ENCODE measurements at regions not wholly inside any gene's neighbourhood (a gene's known extent, or its start where the extent isn't known, plus 50 kb on each side); places are given as distances from the start of the nearest gene placed in this dataset.

DNA sequence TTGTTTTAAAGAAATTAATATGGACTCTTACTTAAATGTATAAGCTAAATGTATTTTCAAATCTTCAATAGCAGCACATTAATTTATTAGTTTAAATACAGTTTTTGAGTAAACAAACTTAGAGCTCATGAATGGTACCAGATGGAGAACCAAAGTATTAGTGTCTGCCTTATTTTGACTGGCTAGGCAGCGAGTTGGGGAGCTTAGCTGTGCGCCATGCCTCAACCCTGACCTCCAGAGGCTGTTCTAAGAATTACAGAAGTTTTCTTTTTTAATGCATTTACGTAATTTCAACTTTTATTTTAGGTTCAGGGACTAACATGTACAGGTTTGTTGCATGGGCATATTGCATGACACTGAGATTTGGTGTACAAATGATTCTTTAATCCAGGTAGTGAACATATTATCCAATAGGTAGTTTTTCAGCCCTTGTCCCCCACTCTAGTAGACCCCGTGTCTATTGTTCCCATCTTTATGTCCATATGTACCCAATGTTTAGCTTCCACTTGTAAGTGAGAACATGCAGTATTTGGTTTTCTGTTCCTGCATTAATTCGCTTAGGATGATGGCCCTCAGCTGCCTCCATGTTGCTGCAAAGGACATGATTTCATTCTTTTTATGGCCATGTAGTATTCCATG lies 166.8 kb downstream of the IQUB start:
- Mint-ChIP-seq H3K4me3 (peak overlapping the region; percentile 44), H3K9me3 (peaks cover 3% of the 10 kb centered on the region)
- DNase-seq (ENCODE audit: extremely low spot score, unreplicated experiment): no peak

DNA sequence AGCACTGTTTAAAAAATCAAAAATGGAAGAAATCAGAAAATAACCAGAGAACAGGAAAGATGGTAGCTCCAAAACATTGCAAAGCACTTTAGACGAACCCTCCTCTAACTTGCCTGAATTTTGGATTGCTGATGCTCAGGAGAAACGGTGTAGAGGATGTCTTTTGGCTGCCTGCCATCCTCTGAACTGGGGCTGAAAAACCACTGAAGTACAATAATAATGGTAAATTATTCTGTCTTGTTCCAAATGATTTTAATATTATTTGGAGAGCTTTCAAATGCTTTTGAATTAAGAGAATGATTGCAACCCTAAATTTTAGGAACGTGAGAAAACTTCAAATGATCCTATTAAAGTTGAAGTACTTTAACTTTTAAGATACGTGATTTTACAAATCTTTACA lies 167.3 kb upstream of the SLC13A1 start:
- no peak overlapping the region for H3K4me3 Mint-ChIP-seq

More for the DNA sequence above, 166.8 kb downstream of the IQUB start:
- TF ChIP-seq, protein P1, sequence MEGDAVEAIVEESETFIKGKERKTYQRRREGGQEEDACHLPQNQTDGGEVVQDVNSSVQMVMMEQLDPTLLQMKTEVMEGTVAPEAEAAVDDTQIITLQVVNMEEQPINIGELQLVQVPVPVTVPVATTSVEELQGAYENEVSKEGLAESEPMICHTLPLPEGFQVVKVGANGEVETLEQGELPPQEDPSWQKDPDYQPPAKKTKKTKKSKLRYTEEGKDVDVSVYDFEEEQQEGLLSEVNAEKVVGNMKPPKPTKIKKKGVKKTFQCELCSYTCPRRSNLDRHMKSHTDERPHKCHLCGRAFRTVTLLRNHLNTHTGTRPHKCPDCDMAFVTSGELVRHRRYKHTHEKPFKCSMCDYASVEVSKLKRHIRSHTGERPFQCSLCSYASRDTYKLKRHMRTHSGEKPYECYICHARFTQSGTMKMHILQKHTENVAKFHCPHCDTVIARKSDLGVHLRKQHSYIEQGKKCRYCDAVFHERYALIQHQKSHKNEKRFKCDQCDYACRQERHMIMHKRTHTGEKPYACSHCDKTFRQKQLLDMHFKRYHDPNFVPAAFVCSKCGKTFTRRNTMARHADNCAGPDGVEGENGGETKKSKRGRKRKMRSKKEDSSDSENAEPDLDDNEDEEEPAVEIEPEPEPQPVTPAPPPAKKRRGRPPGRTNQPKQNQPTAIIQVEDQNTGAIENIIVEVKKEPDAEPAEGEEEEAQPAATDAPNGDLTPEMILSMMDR (conservative IDR thresholded peaks at IDR 0.05): peak; percentile 84
- peaks cover 13% of the 10 kb centered on the region for H3K27me3 Mint-ChIP-seq
- H3K36me3 Mint-ChIP-seq: no peaks in the 10 kb centered on the region
- H3K27ac Mint-ChIP-seq: no peak overlapping the region
- H3K4me1 Mint-ChIP-seq (ENCODE audit: unreplicated experiment): peaks cover 3% of the 10 kb centered on the region

GRCh38 chr7:123366626-123367025 lies 166.9 kb upstream of the SLC13A1 start:
- no peak overlapping the region for H3K27ac Mint-ChIP-seq
- TF ChIP-seq, protein P1 (conservative IDR thresholded peaks at IDR 0.05): no peak
- H3K4me1 Mint-ChIP-seq (ENCODE audit: unreplicated experiment): no peaks in the 10 kb centered on the region
- no peak for DNase-seq (ENCODE audit: extremely low spot score, unreplicated experiment)
- H3K36me3 Mint-ChIP-seq: no peaks in the 10 kb centered on the region
- H3K9me3 Mint-ChIP-seq: no peaks in the 10 kb centered on the region
- no peak overlapping the region for H3K4me3 Mint-ChIP-seq
- peaks cover 14% of the 10 kb centered on the region for H3K27me3 Mint-ChIP-seq

More for the DNA sequence above, 167.3 kb upstream of the SLC13A1 start:
- H3K36me3 Mint-ChIP-seq: no peaks in the 10 kb centered on the region
- no peaks in the 10 kb centered on the region for H3K4me1 Mint-ChIP-seq (ENCODE audit: unreplicated experiment)
- H3K27me3 Mint-ChIP-seq: peaks cover 12% of the 10 kb centered on the region
- H3K9me3 Mint-ChIP-seq: no peaks in the 10 kb centered on the region
- TF ChIP-seq, protein P1 (conservative IDR thresholded peaks at IDR 0.05): no peak
- no peak for DNase-seq (ENCODE audit: extremely low spot score, unreplicated experiment)
- no peak overlapping the region for H3K27ac Mint-ChIP-seq

DNA sequence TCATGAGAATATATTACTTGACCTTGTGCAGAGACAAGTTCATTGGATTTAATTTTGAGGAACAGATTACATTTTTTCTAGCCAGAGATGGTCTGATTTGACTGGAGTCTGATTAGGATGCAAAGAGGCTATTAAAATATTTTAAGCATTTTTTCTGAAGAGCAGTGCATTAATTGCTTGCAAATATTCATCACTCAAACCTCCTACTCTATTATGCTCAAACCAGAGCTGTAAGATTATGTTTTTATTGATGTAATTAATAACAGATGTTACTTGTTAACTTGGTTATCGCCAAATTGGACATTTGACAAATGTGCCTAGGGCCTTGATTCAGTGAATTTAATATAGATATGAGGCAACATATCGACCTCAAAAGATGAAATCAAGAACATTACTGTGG lies 160.9 kb upstream of the SLC13A1 start:
- H3K9me3 Mint-ChIP-seq: no peaks in the 10 kb centered on the region
- peaks cover 2% of the 10 kb centered on the region for H3K4me1 Mint-ChIP-seq (ENCODE audit: unreplicated experiment)
- peaks cover 4% of the 10 kb centered on the region for H3K27me3 Mint-ChIP-seq
- no peak for DNase-seq (ENCODE audit: extremely low spot score, unreplicated experiment)
- H3K27ac Mint-ChIP-seq: no peak overlapping the region
- no peaks in the 10 kb centered on the region for H3K36me3 Mint-ChIP-seq
- TF ChIP-seq, protein P1 (conservative IDR thresholded peaks at IDR 0.05): no peak
- H3K4me3 Mint-ChIP-seq: no peak overlapping the region

DNA sequence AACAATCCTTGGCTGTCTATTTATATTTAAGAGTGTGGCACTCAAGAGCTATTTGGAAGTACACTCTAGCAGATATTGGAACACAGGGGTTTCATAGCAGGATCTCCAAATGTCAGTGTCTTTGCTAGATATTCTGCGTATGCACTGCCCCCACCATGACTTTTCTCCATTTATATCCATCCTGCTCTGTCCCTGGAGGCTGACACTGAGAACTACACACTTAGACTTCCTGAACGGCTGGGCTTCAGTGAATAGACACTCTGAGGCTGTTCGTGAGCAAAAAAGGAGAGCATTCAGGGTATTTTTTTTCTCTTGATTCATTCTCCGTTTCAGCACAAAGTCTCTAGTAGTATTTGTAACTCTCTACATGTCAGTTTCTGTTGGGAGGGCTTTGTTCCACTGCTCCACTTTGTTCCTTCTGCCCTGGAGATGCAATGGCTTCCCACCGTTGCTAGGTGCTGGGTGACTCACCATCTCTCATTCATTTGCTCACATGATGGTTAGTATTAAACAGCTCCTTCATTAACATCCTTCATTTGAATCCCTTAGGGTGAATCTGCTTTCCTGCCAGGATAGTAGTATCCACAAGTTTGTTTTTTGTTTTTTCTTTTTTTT lies 155.9 kb upstream of the SLC13A1 start:
- H3K9me3 Mint-ChIP-seq: no peaks in the 10 kb centered on the region
- H3K36me3 Mint-ChIP-seq: no peaks in the 10 kb centered on the region
- no peak for DNase-seq (ENCODE audit: extremely low spot score, unreplicated experiment)
- peaks cover 4% of the 10 kb centered on the region for H3K4me1 Mint-ChIP-seq (ENCODE audit: unreplicated experiment)
- H3K4me3 Mint-ChIP-seq: no peak overlapping the region
- H3K27me3 Mint-ChIP-seq: no peaks in the 10 kb centered on the region
- TF ChIP-seq, protein P1 (conservative IDR thresholded peaks at IDR 0.05): peak; percentile 70
- no peak overlapping the region for H3K27ac Mint-ChIP-seq
